HCT116 (cell line): ENCODE measurements at regions not wholly inside any gene's neighbourhood (a gene's known extent, or its start where the extent isn't known, plus 50 kb on each side); places are given as distances from the start of the nearest gene placed in this dataset.
"Not testable (repeated sequence)": the region's sequence is repeated elsewhere in the genome, so short reads cannot be mapped to it uniquely, and the experiment has no call there.

ENCODE experiments used
- ATAC-seq: fragments of 200-7000 bp; cut with Tn5 transposase; 2 replicates; pipeline ENCODE4 v1.9.1; 2020; ENCODE audit warnings: mild to moderate bottlenecking, moderate library complexity
- BruUV-seq: library from RNA; stranded (reverse); fragments of 400-500 nt; replicated peaks from 2 replicates; lab custom pipeline; 2021; lab: Mats Ljungman, UMichigan
- CTCF ChIA-PET: fragments of 300-600 bp; sonication (Branson Sonifier 250); formaldehyde crosslinking; loops from one replicate; lab custom pipeline; 2021; ENCODE audit warnings: antibody characterized with exemption; lab: Charles Lee
- POLR2A ChIA-PET: fragments of 300-600, 350-600 bp; sonication (Branson Sonifier 250); formaldehyde crosslinking; loops from one replicate; lab custom pipeline; 2021; ENCODE audit warnings: antibody characterized with exemption; lab: Charles Lee
- RAD21 ChIA-PET, 2 experiments: fragments of 300-600 bp; sonication (Branson Sonifier 250); formaldehyde crosslinking; loops; one replicate each; lab custom pipeline; 2023; ENCODE audit warnings: low total read pairs in 2 of 2; ENCODE audit not compliant: uncharacterized antibody in 2 of 2, unreplicated experiment in 2 of 2, low non-redundant PET in 1 of 2; lab: Charles Lee
- DNase-seq: peaks from one replicate; pipeline ENCODE4 v3.0.0-alpha.2; 2010; ENCODE audit warnings: low read depth, low spot score
- H2AFZ ChIP-seq: fragments of 200-600 bp; shearing (Covaris generic), sonication (generic); 2 replicates; pipeline ENCODE4 v1.6.1; 2017; ENCODE audit warnings: low read depth, mixed run types, mixed read lengths, antibody characterized with exemption, low read length; ENCODE audit not compliant: poor library complexity, severe bottlenecking
- H3K27ac ChIP-seq: 2 replicates; pipeline ENCODE4 v1.5.1; 2012; ENCODE audit warnings: low read depth, low read length
- H3K27me3 ChIP-seq: fragments of 200-600 bp; sonication (generic); 2 replicates; pipeline ENCODE4 v1.6.1; 2016; ENCODE audit warnings: mixed run types, low read length, mixed read lengths; ENCODE audit not compliant: insufficient read depth
- H3K36me3 ChIP-seq, 2 experiments: fragments of 200-500 bp in 1 of 2; fragments of 200-600 bp in 1 of 2; sonication (Bioruptor generic) in 1 of 2; sonication (generic) in 1 of 2; 2 replicates each; pipeline versions ENCODE4 v1.5.1 to v1.6.1; 2014 to 2016; ENCODE audit warnings: low read length in 2 of 2, inconsistent platforms in 1 of 2, mixed read lengths in 1 of 2, mixed run types in 1 of 2; ENCODE audit not compliant: insufficient read depth in 2 of 2, control insufficient read depth in 1 of 2
- H3K4me1 ChIP-seq, 2 experiments: fragments of 200-600 bp in 1 of 2; sonication (generic) in 1 of 2; 2 replicates each; pipeline versions ENCODE4 v1.5.1 to v1.6.1; 2012 to 2017; ENCODE audit warnings: low read length in 2 of 2, inconsistent platforms in 1 of 2, mild to moderate bottlenecking in 1 of 2, mixed read lengths in 1 of 2, mixed run types in 1 of 2, moderate library complexity in 1 of 2; ENCODE audit not compliant: insufficient read depth in 2 of 2, control insufficient read depth in 1 of 2
- H3K4me2 ChIP-seq: fragments of 200-600 bp; sonication (generic); 2 replicates; pipeline ENCODE4 v1.6.1; 2017; ENCODE audit warnings: mixed run types, low read length, mixed read lengths
- H3K4me3 ChIP-seq, 2 experiments: fragments of 200-600 bp in 1 of 2; sonication (generic) in 1 of 2; replicated peaks in 1 of 2; 2 replicates each; pipeline ENCODE4 v1.5.1; 2011 to 2016; ENCODE audit warnings: low read length in 2 of 2, control low read depth in 1 of 2, low read depth in 1 of 2, mild to moderate bottlenecking in 1 of 2, mixed read lengths in 1 of 2, mixed run types in 1 of 2
- H3K79me2 ChIP-seq: fragments of 200-600 bp; sonication (generic); 2 replicates; pipeline ENCODE4 v1.6.1; 2017; ENCODE audit warnings: mild to moderate bottlenecking, mixed run types, low read length, moderate library complexity, mixed read lengths; ENCODE audit not compliant: insufficient read depth
- H3K9ac ChIP-seq: fragments of 200-600 bp; sonication (generic); 2 replicates; pipeline ENCODE4 v1.6.1; 2016; ENCODE audit warnings: low read length, mixed read lengths
- H3K9me2 ChIP-seq: fragments of 200-600 bp; sonication (generic), shearing (Covaris generic); 2 replicates; pipeline ENCODE4 v1.6.1; 2017; ENCODE audit warnings: mixed run types, mild to moderate bottlenecking, moderate library complexity; ENCODE audit not compliant: insufficient read depth
- H3K9me3 ChIP-seq, 2 experiments: fragments of 200-500 bp in 1 of 2; fragments of 200-600 bp in 1 of 2; sonication (Bioruptor generic) in 1 of 2; sonication (generic) in 1 of 2; 2 replicates each; pipeline ENCODE4 v1.6.1; 2014 to 2017; ENCODE audit warnings: low read length in 2 of 2, mixed read lengths in 2 of 2, inconsistent platforms in 1 of 2, low read depth in 1 of 2, mild to moderate bottlenecking in 1 of 2, mixed run types in 1 of 2, moderate library complexity in 1 of 2; ENCODE audit not compliant: control insufficient read depth in 1 of 2, insufficient read depth in 1 of 2
- H4K20me1 ChIP-seq: fragments of 200-600 bp; sonication (generic), shearing (Covaris generic); 2 replicates; pipeline ENCODE4 v1.6.1; 2017; ENCODE audit warnings: mixed run types, mild to moderate bottlenecking, moderate library complexity; ENCODE audit not compliant: insufficient read depth
- intact Hi-C: fragments of 100-400 bp; cut with micrococcal nuclease; formaldehyde crosslinking; loops from 2 replicates; pipeline ENCODE4 v1.10.0; 2022

GRCh38 chr16:21521390-21522143, 77.8 kb upstream of the METTL9 start:
- ATAC-seq = peak; percentile 41
- Histone ChIP-seq H3K4me2 (peak overlapping the region; percentile 81), H3K27ac (peak overlapping the region; percentile 90), H3K9ac (peak overlapping the region; percentile 83), H2AFZ (peak overlapping the region; percentile 65), H3K4me3 (peak overlapping the region; percentile 40 to 47), H3K79me2 (peaks cover 27% of the 10 kb centered on the region), H3K4me1 (peaks cover 15 to 24% of the 10 kb centered on the region in 2 experiments)
- RAD21 ChIA-PET, H3K27me3 ChIP-seq, H4K20me1 ChIP-seq, POLR2A ChIA-PET, DNase-seq, CTCF ChIA-PET, H3K9me3 ChIP-seq, intact Hi-C loops, BruUV-seq, H3K36me3 ChIP-seq, H3K9me2 ChIP-seq: not testable (repeated sequence)

GRCh38 chr16:21522846-21523245, 76.5 kb upstream of the METTL9 start:
- intact Hi-C loops, BruUV-seq, RAD21 ChIA-PET: not testable (repeated sequence)

More at GRCh38 chr16:21522846-21523245, 76.5 kb upstream of the METTL9 start:
- H3K27ac ChIP-seq, H3K27me3 ChIP-seq, H3K36me3 ChIP-seq, H4K20me1 ChIP-seq, H3K9ac ChIP-seq, H3K4me2 ChIP-seq, ATAC-seq, H2AFZ ChIP-seq, H3K4me3 ChIP-seq, CTCF ChIA-PET, DNase-seq, H3K9me2 ChIP-seq, POLR2A ChIA-PET, H3K9me3 ChIP-seq: not testable (repeated sequence)
- Histone ChIP-seq H3K4me1 (peaks cover 14 to 23% of the 10 kb centered on the region in 2 experiments), H3K79me2 (peaks cover 18% of the 10 kb centered on the region)
